ENCODE measurements at regions not wholly inside any gene's neighbourhood (a gene's known extent, or its start where the extent isn't known, plus 50 kb on each side); places are given as distances from the start of the nearest gene placed in this dataset.
A peak's percentile ranks its signal among the peaks of the same experiment; 100 is the strongest.

DNA sequence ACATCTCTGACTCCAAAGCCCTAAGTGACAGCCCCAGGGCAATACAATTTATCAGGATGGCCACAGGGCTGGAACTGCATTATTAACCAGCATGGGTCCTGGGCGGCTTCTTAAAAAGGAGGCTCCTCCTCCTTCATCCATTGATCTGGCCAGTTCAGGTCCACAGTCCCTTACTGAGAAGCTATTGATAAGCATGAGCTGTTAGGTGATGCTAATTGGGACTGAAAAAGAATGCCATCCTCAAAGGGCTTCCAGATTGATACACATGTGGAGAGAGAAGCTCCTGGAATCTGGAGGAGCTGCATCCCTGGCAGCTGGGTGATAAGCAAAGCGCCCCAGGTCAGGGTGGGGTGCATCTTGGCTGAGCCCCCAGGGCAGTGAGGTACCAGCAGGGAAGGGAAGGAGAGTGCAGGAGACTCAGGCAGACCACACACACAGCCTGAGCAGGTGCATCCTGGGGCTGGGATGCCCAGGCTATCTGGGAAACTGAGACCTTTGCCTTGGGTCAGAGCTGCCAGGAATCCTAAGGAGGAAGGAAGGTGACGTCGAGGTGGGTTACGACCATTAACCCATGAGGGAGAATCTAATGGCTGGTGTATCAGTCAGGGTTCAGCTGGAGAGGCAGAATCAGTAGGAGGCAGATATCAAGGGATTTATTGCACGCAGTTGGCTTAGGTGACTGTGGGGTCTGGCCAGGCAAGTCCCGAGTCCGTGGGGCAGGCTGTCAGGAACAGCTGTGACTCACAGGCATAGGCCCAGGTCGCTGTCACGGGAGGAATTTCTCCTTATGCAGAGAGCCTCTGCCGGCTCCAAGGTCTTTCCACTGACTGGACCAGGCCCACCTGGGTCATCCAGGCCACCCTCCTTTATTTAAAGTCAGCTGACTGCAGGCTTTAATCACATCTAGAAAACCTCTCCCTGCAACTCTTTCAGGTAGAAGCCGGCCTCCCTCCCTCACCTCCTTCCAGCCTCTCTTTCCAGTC is 261.2 kb downstream of the BMP7 start:
- no peak for DNase-seq

DNA sequence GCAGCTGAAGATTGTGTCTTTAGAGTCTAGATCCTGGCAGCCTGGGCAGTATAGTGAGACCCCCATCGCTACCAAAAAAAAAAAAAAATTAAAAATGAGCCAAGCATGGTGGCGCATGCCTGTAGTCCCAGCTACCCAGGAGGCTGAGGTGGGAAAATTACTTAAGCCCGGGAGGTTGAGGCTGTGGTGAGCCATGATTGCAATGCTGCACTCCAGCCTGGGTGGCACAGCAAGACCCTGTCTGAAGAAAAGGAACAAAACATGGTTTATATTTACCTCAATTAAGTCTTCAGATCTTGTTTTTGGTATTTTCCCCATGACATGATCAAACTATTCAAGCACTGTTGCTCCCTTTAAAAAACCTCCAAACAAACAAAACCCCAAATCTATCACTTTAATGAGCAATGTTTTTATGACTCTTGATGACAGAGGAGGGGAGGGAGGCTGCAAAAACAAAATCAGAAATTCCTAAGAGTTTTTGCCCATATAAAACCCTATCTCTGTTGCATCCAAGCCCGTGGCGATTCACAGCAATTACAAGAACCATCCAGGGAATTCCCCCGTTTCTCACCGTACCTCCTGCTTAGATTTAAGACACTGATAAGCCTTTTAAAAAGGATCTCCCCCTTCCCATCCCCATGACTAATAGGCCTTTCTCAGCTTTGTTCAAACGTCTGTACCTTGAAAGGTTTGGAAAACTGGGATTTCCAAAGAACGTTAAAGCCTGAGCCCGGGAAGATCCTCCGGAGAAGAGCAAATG is 259.9 kb downstream of the BMP7 start:
- no peak for DNase-seq

DNA sequence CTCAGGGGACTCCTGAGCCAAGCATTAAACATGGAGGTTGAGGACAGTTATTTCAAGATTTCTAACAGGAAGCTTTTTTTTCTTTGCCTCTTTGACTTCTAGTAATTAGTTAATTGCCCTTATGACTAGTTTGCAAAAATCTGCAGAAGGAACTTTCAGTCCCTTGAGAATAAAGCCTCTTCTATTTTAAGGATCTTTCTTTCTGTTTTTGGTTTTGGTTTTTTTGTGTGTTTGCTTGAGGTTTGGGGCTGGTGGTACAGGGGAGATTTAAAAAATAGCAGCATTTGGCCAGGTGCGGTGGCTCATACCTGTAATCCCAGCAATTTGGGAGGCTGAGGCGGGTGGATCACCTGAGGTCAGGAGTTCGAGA is 259.3 kb downstream of the BMP7 start:
- DNase-seq: no peak

DNA sequence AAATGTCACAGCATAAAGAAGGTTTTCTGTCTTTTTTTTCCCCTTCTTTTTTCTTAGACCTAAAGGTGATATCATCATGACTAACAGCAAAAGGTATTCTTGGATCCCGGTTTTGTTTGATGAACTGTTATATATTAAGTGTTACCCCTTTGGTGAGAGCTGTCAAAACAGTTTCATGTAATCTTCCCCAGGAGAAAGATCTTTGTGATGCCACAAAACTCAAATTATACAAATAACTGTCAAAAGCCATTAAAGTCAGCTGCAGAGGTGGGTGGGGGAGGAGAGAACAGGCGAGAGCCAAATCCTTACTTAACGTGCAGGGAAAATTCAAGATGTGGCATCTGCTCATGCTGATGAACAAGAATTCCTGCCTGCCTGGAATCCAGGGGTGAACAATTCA is 258.2 kb downstream of the BMP7 start:
- no peak for DNase-seq

DNA sequence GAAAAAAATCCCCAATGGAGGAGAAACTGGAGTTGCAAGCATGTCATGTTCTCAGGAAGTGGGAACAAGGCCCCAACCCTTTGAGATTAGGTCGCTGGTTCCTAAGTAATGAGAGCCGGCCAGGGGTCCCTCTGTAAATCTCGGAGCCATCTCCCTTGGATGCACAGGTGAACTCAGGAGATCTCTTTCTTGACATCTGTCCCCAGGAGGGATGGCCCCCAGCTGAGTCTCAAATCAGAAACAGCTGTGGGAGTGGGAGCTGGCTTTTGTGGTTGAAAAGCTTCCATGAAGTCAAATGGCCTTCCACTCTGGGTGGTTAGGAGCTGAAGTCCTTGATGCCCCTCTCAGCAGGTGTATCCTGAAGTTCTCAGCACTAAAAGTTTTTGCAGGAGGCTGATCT is 257.1 kb downstream of the BMP7 start:
- no peak for DNase-seq

DNA sequence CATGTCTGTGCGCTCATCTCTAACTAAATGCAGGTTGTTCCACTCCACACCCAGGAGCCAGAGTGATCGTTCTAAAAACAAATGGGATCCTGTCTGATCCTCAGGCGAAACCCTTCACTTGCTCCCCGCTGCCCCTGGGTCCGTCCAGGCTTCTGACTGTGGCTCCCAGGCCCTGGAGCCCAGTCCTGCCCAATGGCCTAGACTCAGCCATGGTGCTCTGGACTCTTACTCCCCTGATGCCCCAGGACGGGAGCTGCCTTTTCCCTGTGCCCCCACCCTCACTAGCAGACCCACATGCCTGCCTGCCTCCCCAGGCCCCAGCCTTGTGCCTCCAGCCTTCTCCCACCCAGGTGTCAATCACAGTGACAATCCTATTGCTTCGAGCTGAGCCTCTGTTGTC is 256.7 kb downstream of the BMP7 start:
- DNase-seq: no peak

DNA sequence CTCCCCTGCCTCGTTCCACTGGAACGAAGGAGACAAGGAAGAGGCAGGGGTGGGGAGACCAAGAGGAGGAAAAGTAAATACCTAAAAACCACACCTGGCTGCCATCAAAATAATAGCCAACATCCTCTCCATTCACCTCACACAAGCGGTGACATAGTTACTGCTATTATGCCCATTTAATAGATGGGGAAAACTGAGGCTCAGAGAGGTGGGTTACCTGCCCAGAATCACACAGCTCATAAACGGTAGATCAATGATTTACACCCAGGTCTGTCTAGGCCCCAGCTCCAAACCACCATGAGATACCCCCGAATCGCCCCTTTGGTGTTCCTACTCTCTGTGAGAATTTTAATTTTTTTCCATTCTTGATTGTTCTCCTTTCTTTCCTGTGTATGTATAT is 253.8 kb downstream of the BMP7 start:
- no peak for DNase-seq

DNA sequence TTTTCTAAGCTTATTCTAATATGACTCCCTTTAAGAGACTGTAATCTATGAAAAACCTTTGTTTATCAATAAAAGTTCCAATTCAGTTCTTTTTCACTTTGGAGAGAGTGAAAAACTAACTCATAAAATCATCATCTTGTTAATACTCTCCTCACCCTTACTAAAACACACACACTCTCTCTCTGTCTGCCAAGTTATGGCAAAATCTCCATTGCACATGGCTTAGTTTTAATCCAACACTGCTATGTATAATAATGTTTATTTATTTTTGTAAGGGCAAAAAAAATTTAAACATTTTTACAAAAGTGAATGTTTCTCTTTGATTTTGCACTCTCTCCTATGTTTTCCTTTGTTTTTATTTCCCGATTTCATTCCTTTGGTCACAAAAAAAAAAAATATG is 253.2 kb downstream of the BMP7 start:
- no peak for DNase-seq

DNA sequence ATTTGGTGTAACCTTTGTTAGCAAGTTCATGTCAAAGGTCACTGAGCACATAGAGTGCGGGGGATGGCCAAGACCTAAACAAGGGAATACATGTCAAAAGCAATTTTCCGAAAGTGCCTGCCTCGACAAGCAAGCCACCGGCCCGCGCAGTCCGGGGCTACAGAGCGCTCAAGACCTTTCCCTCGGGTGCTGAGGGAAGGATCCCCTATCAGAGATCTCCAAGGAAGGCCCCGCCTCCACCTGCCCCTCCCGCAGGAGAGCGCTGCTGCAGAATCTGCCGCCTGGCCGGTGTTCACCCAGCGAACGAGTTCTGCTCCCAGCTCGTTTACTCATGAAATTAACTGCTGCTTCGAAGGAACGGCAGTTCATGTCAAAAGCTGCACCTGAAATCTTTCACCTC is 252.7 kb downstream of the BMP7 start:
- DNase-seq: no peak

DNA sequence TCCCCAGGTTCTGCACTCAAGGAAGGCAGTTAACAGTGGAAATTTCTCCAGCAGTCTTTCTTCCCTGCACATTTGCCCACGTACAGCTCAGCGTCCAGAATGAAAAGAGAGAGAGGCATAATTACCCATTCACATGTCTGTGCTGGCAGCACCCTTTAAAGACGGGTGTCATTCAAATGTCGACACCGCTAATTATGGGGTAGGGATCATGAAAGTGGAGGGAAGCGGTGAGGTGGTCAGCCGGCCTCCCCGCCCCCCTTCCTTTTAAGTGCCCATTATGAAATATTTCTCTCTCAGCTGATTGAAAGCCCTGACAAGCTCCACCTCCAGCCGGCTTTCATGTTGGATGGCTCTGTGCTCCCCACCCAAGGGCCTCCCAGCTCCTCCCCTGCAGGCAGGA is 246.1 kb downstream of the BMP7 start:
- DNase-seq: peak; percentile 27

DNA sequence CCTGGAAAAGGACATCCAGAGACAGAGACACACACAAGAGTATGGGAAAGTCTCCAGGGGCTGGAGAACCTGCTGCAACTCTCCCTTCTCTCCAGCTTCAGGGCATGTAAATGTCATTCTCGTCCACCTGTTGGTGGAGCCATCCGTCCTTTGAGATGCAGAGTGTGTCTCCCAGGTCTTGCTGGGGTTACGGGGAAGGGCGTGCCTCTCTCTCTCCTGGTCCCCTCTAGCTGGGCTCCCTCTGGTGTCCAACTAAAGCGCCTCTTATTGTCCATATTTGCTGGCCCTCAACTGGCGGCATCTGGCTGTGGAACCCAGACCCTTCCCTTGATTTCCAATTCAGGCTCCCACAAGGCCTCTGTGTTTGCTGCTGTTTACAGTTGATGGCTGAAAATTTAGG is 244.1 kb downstream of the BMP7 start:
- DNase-seq: no peak

DNA sequence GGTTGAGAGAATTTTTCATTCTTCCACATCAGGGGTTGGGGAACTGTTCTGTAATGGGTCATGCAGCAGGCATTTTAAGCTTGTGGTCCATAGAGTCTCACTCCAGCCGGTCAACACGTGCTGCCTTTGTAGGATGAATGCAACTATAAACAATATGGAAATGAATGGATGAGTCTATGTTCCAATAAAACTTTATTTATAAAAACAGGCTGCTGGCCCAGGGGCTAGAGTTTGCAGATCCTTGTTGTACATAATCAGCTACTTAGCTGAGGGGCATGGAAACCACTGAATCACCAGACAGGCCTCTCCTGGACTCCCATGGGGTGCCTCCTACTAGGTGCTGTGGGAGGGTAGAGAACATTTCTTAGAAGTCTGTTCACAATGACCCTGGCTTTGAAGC is 243.4 kb downstream of the BMP7 start:
- DNase-seq: no peak

DNA sequence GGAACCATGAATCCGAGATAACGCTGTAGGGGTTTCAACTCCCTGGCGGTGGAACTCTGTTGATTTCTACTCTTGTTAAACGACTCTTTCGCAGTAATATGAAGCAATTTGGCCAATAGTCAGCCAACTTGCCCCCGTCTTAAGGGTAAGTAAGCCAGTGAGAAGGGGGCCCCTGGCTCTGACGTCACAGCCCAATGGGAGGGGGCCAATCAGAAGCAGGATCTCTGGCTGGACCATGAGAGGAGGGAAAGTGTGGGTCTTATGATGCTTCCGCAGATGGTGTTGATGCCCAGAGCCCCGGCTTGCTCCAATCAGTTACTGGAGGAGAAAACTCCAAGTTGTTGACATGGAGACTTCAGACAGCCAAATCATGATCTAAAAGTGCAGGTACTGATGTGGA is 242.4 kb downstream of the BMP7 start:
- no peak for DNase-seq

DNA sequence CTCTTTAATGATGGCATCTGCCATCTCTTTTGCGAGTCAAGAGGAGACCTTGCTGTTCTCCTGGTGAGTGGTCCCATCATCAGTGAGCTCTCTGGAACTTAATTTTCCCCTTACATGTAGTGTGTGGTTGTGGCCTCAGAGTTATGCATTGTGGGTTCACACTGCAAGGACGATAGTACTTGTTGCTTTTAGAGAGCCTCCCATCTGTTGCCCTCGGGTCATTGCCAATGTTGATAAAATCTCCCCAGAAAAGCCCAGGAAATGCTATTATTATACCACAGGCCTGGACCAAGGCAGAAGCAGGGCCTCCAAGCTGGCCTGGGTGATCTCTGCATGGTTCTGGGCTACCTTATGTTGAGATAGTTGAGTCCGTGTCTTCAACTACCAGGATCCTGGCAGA is 241.6 kb downstream of the BMP7 start:
- DNase-seq: no peak

DNA sequence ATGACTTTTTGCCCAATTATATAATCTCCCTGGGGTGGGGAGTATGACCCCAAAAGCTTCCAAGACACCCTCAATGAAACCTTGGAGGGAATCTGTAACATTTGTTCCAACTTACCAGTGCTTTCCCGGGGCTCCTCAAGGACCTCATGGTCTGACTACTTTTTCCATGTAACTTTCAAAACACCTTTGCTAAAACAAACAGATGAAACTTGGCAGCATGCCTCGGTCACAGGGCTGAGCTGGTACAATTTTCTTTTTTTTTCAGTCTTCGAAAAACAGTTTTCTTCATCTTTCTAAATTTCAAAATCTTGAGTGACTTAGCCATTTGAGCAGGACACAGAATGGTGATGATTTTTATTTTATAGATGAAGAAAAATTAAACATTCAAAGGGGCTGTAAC is 241.2 kb downstream of the BMP7 start:
- DNase-seq: no peak

DNA sequence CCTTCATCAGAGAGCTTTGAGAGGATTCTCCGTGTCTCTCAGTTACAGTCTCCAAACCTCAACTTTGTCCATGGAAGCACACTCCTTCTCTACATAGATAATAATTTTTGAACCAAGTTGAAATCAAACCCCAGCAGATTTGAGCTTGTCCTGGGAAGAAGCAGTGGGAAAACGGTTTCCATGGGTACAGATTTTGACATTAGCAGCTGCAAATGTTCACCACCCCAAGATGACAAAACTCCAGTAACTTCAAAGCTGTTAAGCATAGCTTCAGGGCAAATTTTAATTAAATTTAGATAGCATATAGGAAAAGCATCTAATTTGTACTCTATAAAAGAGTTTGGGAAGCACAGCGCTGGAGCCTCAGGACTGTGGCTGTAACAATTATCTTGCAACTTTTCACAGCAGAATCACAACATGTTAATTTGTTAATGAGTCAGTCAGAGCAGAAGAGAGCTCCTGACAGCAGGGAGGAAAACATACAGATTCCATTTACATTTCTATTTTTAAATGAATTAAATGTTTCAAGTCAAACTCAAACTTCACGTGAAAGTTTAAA is 240.7 kb downstream of the BMP7 start:
- no peak for DNase-seq

DNA sequence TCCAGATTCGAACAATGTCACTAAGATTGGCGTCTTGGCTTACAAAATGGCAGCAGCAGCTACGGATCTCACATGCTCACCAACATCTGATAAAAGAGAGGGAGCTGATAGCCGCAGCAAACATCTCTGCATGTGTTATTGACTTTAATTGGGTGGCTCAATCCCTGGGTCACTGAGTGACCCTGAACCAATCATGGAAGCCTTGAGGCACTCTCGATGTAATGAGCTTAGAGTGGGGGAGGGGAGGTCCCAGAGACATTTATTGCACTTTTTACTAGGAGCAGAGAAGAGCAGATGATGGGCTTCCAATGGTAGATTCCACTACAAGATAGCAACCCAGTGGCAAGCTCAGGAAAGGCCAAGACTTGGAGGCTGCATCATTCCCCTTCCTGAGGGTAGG is 238.7 kb downstream of the BMP7 start:
- no peak for DNase-seq

DNA sequence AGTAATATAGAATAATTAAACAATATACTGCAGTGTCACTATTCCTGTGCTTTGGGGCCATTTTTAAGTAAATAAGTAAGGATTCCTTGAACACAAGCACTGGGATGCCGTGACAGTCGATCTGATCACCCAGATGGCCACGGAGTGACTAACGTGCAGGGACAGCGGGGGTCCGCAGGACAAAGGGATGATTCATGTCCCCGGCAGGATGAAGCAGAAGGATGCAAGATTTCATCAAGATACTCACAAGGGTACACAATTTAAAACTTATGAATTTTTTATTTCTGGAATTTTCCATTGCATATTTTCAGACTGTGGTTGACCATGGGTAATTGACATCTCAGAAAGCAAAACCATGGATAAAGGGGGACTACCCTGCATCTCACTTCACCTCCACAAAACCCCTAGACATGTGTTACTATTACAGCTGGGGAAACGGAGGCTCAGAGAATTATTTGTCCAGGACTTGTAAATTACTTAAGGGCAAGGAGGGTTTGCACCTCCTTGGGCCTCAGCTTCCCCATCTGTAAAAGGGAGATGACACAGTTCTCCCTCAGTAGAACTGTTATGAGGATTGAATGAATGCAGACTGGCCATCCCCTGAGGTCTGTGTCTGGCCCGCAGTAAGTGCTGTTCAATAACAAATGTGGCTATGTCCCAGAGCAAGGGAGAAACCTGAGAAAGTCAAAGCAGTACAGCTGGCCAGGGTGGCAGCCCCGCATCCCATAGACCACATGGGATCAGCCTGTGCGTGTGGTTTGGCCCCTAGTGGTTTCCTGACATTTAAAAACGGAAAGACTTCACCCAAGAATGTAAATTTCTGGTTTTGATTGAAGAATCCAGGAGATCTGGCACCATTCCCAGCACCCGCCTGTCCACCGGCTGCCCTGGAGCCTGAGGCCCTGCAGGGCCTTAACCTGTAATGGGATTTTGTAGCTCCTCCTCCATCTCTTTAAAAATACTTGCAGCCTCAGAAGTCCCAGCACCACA is 235.5 kb downstream of the BMP7 start:
- DNase-seq: no peak

DNA sequence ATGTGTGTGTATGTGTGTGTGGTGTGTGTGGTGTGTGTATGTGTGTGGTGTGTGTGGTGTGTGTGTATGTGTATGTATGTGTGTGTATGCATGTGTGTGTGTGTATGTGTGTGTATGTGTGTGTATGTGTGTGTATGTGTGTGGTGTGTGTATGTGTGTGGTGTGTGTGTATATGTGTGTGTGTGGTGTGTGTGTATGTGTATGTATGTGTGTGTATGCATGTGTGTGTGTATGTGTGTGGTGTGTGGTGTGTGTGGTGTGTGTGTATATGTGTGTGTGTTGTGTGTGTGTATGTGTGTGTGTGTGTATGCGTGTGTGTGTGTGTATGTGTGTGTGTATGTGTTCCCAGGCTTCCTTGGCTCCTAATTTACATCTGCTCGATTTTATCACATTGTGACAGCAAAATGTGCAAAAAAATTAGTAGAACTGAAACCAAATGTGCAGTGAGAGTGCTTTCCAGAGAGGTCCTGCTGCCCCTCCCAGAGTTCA is 234.5 kb downstream of the BMP7 start:
- no peak for DNase-seq

DNA sequence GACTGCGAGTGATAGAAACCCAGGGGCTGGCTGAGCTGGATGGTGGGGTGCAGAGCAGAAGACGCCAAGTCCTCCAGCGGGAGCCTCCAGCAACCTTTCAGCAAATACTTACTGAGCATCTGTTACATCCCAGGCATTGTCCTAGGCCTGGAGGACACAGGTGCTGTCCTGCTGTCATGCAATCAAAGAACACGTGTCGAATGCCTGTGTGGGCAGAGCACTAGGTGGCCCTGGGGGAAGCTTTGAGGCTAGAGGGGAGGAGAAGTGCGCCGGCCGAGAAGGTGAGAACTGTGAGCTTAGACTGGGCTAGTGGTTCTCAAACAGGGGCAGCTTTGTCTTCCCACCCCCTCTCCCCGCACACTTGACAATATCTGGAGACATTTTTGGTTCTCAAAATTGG is 233.6 kb downstream of the BMP7 start:
- no peak for DNase-seq

DNA sequence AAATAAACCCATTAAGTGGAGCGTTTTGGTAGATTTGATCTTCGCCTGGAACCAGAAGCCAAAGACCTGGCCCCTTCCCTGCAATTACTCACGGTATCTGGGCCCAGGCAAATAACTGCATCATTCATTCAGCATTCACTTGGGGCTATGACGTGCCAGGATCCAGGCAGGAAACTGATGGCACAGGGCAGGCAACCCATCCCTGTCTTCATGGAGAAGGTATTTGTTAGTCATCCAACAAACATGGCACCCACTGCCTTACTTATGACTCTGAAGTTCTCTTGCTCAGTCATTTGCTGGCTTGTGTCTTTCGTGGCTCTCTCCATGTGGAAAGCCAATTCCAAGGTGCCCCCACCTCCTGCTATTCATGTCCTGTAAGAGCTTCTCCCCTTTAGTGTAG is 232.4 kb downstream of the BMP7 start:
- no peak for DNase-seq

DNA sequence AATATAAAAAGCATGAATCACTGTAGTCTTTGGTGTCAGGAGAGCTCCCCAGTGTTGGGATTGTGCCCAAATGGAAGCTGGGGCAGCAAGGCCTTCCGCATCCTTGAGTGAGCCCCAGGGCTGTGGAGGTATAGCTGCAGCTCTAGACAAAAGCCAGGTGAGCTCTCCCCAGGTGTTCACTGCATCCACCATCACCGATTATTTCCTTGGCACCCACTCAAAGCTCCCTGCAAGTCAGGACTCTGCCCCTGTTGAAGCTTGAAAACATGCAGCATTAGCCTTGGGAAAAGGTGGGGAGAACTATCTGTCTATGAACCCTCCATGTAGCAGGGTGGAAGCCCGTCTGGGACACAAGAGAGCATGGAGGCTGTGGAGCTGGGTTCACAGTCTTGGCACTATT is 228.8 kb downstream of the BMP7 start:
- no peak for DNase-seq
